ENCODE measurements at regions not wholly inside any gene's neighbourhood (a gene's known extent, or its start where the extent isn't known, plus 50 kb on each side); places are given as distances from the start of the nearest gene placed in this dataset.

GRCh38 chr6:15143540-15143939 lies 102.3 kb upstream of the JARID2 start:
- TF ChIP-seq ZNF565 (CRISPR knock-in tag; conservative IDR thresholded peaks at IDR 0.05; ENCODE audit: low read depth), result no peak
- TF ChIP-seq OSR1 (CRISPR knock-in tag; IDR thresholded peaks at IDR 0.05), result no peak
- TF ChIP-seq ISL1 (CRISPR knock-in tag; IDR thresholded peaks at IDR 0.05), result no peak
- no peak for TF ChIP-seq ZC3H10 (CRISPR knock-in tag; IDR thresholded peaks at IDR 0.05)
- TF ChIP-seq SNAI2 (CRISPR knock-in tag; IDR thresholded peaks at IDR 0.05), result no peak
- no peak for TF ChIP-seq CREB5 (CRISPR knock-in tag; IDR thresholded peaks at IDR 0.05; ENCODE audit: low read depth)
- no peak for TF ChIP-seq ZNF8 (CRISPR knock-in tag; IDR thresholded peaks at IDR 0.05)
- TF ChIP-seq TCF4 (CRISPR knock-in tag; IDR thresholded peaks at IDR 0.05; ENCODE audit: borderline replicate concordance), result no peak
- ATAC-seq, result no peak

- no peak for TF ChIP-seq CSRNP3 (CRISPR knock-in tag; IDR thresholded peaks at IDR 0.05)
- TF ChIP-seq ARNTL (CRISPR knock-in tag; IDR thresholded peaks at IDR 0.05; ENCODE audit: borderline replicate concordance, low read depth), result no peak
- TF ChIP-seq OSR1 (CRISPR knock-in tag; IDR thresholded peaks at IDR 0.05), result no peak
- TF ChIP-seq ZC3H10 (CRISPR knock-in tag; IDR thresholded peaks at IDR 0.05), result no peak
- TF ChIP-seq POU6F1 (CRISPR knock-in tag; IDR thresholded peaks at IDR 0.05; ENCODE audit: borderline replicate concordance, low read depth), result no peak
- no peak for TF ChIP-seq CREB5 (CRISPR knock-in tag; IDR thresholded peaks at IDR 0.05; ENCODE audit: low read depth)
- no peak for TF ChIP-seq ZNF8 (CRISPR knock-in tag; IDR thresholded peaks at IDR 0.05)
- no peak for TF ChIP-seq PATZ1 (CRISPR knock-in tag; IDR thresholded peaks at IDR 0.05; ENCODE audit: borderline replicate concordance)
- TF ChIP-seq GLIS3 (CRISPR knock-in tag; IDR thresholded peaks at IDR 0.05), result no peak
- no peak for TF ChIP-seq ZNF70 (CRISPR knock-in tag; IDR thresholded peaks at IDR 0.05)
- no peak for TF ChIP-seq ISL1 (CRISPR knock-in tag; IDR thresholded peaks at IDR 0.05)
- no peak for TF ChIP-seq RARB (CRISPR knock-in tag; IDR thresholded peaks at IDR 0.05)
- no peak for ATAC-seq
These were observed 100.0 kb upstream of the JARID2 start for GRCh38 chr6:15145821-15146220.

- TF ChIP-seq ARNTL (CRISPR knock-in tag; IDR thresholded peaks at IDR 0.05; ENCODE audit: borderline replicate concordance, low read depth), result no peak
- TF ChIP-seq BACH2 (CRISPR knock-in tag; IDR thresholded peaks at IDR 0.05; ENCODE audit: borderline replicate concordance), result no peak
- no peak for TF ChIP-seq OSR1 (CRISPR knock-in tag; IDR thresholded peaks at IDR 0.05)
- no peak for TF ChIP-seq TSHZ2 (CRISPR knock-in tag; IDR thresholded peaks at IDR 0.05)
- TF ChIP-seq SNAI2 (CRISPR knock-in tag; IDR thresholded peaks at IDR 0.05), result no peak
- no peak for ATAC-seq
These were observed 98.0 kb upstream of the JARID2 start for GRCh38 chr6:15147827-15148226.
